WTC11 (cell line): ENCODE measurements at regions not wholly inside any gene's neighbourhood (a gene's known extent, or its start where the extent isn't known, plus 50 kb on each side); places are given as distances from the start of the nearest gene placed in this dataset.

Experiments
- ATAC-seq: fragments of 200-7000 bp; cut with Tn5 transposase; 2 replicates; pipeline ENCODE4 v1.10.0; 2021; ENCODE audit warnings: mild to moderate bottlenecking, moderate library complexity
- CTCF ChIA-PET: fragments of 300-600 bp; sonication (Branson Sonifier 250); formaldehyde crosslinking; loops from one replicate; lab custom pipeline; 2021; ENCODE audit warnings: antibody characterized with exemption; lab: Charles Lee
- POLR2A ChIA-PET: fragments of 350-600 bp; sonication (Branson Sonifier 250); formaldehyde crosslinking; loops from one replicate; lab custom pipeline; 2021; ENCODE audit warnings: antibody characterized with exemption; lab: Charles Lee
- DNase-seq: peaks from one replicate; pipeline ENCODE4 v3.0.0; 2021; ENCODE audit warnings: low spot score
- H3K27ac Mint-ChIP-seq: 2 replicates; pipeline ENCODE4 v1.8.0; 2021; ENCODE audit warnings: mixed read lengths
- H3K27me3 Mint-ChIP-seq: 2 replicates; pipeline ENCODE4 v1.8.0; 2021; ENCODE audit warnings: low read depth, mild to moderate bottlenecking, moderate library complexity, mixed read lengths
- H3K36me3 Mint-ChIP-seq: 2 replicates; pipeline ENCODE4 v1.8.0; 2021; ENCODE audit warnings: mixed read lengths
- H3K4me1 Mint-ChIP-seq: 2 replicates; pipeline ENCODE4 v1.8.0; 2022; ENCODE audit warnings: mixed read lengths
- H3K4me3 Mint-ChIP-seq: 2 replicates; pipeline ENCODE4 v1.8.0; 2021; ENCODE audit warnings: mild to moderate bottlenecking, moderate library complexity, mixed read lengths
- H3K9me3 Mint-ChIP-seq: 2 replicates; pipeline ENCODE4 v1.8.0; 2021; ENCODE audit warnings: mixed read lengths
- ATF2 ChIP-seq: sonication (generic); formaldehyde crosslinking; IDR thresholded peaks from 2 replicates; pipeline ENCODE4 v1.8.1; 2022; ENCODE audit warnings: low read depth, missing genetic modification reagents, borderline replicate concordance
- E2F5 ChIP-seq: sonication (generic); formaldehyde crosslinking; IDR thresholded peaks from 2 replicates; pipeline ENCODE4 v1.8.1; 2022; ENCODE audit warnings: mild to moderate bottlenecking, moderate library complexity, missing genetic modification reagents
- FOXP1 ChIP-seq: sonication (generic); formaldehyde crosslinking; IDR thresholded peaks from 2 replicates; pipeline ENCODE4 v1.8.0; 2022; ENCODE audit warnings: missing genetic modification reagents, mild to moderate bottlenecking, moderate library complexity, borderline replicate concordance
- GABPB1 ChIP-seq: sonication (generic); formaldehyde crosslinking; IDR thresholded peaks from 2 replicates; pipeline ENCODE4 v1.8.1; 2023; ENCODE audit warnings: mild to moderate bottlenecking, missing genetic modification reagents
- HMGA2 ChIP-seq: fragments of 250-450 bp; sonication (Bioruptor Pico); IDR thresholded peaks from 2 replicates; pipeline ENCODE4 v1.4.0; 2021; ENCODE audit warnings: mild to moderate bottlenecking, moderate library complexity
- MYBL2 ChIP-seq: sonication (generic); formaldehyde crosslinking; IDR thresholded peaks from 2 replicates; pipeline ENCODE4 v1.8.1; 2023; ENCODE audit warnings: mild to moderate bottlenecking, moderate library complexity, missing genetic modification reagents
- OVOL2 ChIP-seq: fragments of 250-450 bp; sonication (Bioruptor Pico); IDR thresholded peaks from 2 replicates; pipeline ENCODE4 v1.9.0; 2021; ENCODE audit warnings: mild to moderate bottlenecking, borderline replicate concordance
- PRRX2 ChIP-seq: fragments of 250-450 bp; sonication (Bioruptor Pico); IDR thresholded peaks from 2 replicates; pipeline ENCODE4 v1.8.0; 2021; ENCODE audit warnings: mild to moderate bottlenecking
- ZBTB21 ChIP-seq: sonication (generic); formaldehyde crosslinking; IDR thresholded peaks from 2 replicates; pipeline ENCODE4 v1.8.1; 2023; ENCODE audit warnings: mild to moderate bottlenecking, missing genetic modification reagents, borderline replicate concordance
- ZNF121 ChIP-seq: sonication (generic); formaldehyde crosslinking; IDR thresholded peaks from 2 replicates; pipeline ENCODE4 v1.8.0; 2023; ENCODE audit warnings: missing genetic modification reagents
- ZNF219 ChIP-seq: sonication (generic); formaldehyde crosslinking; IDR thresholded peaks from 2 replicates; pipeline ENCODE4 v1.8.0; 2023; ENCODE audit warnings: missing genetic modification reagents, mild to moderate bottlenecking, borderline replicate concordance
- ZNF423 ChIP-seq: fragments of 250-450 bp; sonication (Bioruptor Pico); IDR thresholded peaks from 2 replicates; pipeline ENCODE4 v2.1.2; 2022; ENCODE audit warnings: mild to moderate bottlenecking, moderate library complexity
- ZNF425 ChIP-seq: fragments of 250-450 bp; sonication (Bioruptor Pico); conservative IDR thresholded peaks from 2 replicates; pipeline ENCODE4 v1.9.0; 2021; ENCODE audit warnings: mild to moderate bottlenecking
- TF ChIP-seq, protein P1 (sequence below): sonication (generic); formaldehyde crosslinking; IDR thresholded peaks from 2 replicates; pipeline ENCODE4 v1.8.0; 2022; ENCODE audit warnings: mild to moderate bottlenecking, missing genetic modification reagents
- TF ChIP-seq, protein P2 (sequence below): sonication (generic); formaldehyde crosslinking; conservative IDR thresholded peaks from 2 replicates; pipeline ENCODE4 v1.8.1; 2023; ENCODE audit warnings: mild to moderate bottlenecking, low read depth, missing genetic modification reagents, moderate library complexity
- TF ChIP-seq, protein P3 (sequence below): fragments of 250-450 bp; sonication (Bioruptor Pico); IDR thresholded peaks from 2 replicates; pipeline ENCODE4 v1.9.0; 2021; ENCODE audit warnings: mild to moderate bottlenecking

- Mint-ChIP-seq H3K9me3 (peaks cover 19% of the 10 kb centered on the region), H3K36me3 (peaks cover 7% of the 10 kb centered on the region; the same call in 1 of the 2 replicates), H3K4me1 (no peaks in the 10 kb centered on the region), H3K4me3 (no peak overlapping the region), H3K27me3 (no peaks in the 10 kb centered on the region), H3K27ac (no peak overlapping the region)
- TF ChIP-seq, protein P1, sequence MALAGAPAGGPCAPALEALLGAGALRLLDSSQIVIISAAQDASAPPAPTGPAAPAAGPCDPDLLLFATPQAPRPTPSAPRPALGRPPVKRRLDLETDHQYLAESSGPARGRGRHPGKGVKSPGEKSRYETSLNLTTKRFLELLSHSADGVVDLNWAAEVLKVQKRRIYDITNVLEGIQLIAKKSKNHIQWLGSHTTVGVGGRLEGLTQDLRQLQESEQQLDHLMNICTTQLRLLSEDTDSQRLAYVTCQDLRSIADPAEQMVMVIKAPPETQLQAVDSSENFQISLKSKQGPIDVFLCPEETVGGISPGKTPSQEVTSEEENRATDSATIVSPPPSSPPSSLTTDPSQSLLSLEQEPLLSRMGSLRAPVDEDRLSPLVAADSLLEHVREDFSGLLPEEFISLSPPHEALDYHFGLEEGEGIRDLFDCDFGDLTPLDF (CRISPR knock-in tag) = no peak
- TF ChIP-seq E2F5 (CRISPR knock-in tag) = no peak
- ATAC-seq (no peak), DNase-seq (no peak)
- ChIA-PET POLR2A (no interaction called here), CTCF (no interaction called here)
Observed at GRCh38 chr4:145381163-145381562, 100.5 kb upstream of the SMAD1 start.

- Mint-ChIP-seq H3K36me3 (peaks cover 11% of the 10 kb centered on the region), H3K4me3 (no peak overlapping the region), H3K9me3 (peaks cover 27% of the 10 kb centered on the region), H3K4me1 (no peaks in the 10 kb centered on the region), H3K27ac (no peak overlapping the region), H3K27me3 (no peaks in the 10 kb centered on the region)
- no peak for ATAC-seq
- DNase-seq = no peak
- POLR2A ChIA-PET = no interaction called here
- CTCF ChIA-PET = no interaction called here
- TF ChIP-seq ATF2 (CRISPR knock-in tag) (no peak), PRRX2 (CRISPR knock-in tag) (no peak), ZNF425 (no peak), GABPB1 (no peak), HMGA2 (CRISPR knock-in tag) (no peak), MYBL2 (CRISPR knock-in tag) (no peak), ZNF423 (CRISPR knock-in tag) (no peak), FOXP1 (CRISPR knock-in tag) (no peak), ZNF121 (no peak), ZNF219 (CRISPR knock-in tag) (no peak), ZBTB21 (CRISPR knock-in tag) (no peak), OVOL2 (no peak)
- TF ChIP-seq, protein P1 (CRISPR knock-in tag) = no peak
- TF ChIP-seq, protein P2, sequence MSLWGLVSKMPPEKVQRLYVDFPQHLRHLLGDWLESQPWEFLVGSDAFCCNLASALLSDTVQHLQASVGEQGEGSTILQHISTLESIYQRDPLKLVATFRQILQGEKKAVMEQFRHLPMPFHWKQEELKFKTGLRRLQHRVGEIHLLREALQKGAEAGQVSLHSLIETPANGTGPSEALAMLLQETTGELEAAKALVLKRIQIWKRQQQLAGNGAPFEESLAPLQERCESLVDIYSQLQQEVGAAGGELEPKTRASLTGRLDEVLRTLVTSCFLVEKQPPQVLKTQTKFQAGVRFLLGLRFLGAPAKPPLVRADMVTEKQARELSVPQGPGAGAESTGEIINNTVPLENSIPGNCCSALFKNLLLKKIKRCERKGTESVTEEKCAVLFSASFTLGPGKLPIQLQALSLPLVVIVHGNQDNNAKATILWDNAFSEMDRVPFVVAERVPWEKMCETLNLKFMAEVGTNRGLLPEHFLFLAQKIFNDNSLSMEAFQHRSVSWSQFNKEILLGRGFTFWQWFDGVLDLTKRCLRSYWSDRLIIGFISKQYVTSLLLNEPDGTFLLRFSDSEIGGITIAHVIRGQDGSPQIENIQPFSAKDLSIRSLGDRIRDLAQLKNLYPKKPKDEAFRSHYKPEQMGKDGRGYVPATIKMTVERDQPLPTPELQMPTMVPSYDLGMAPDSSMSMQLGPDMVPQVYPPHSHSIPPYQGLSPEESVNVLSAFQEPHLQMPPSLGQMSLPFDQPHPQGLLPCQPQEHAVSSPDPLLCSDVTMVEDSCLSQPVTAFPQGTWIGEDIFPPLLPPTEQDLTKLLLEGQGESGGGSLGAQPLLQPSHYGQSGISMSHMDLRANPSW (CRISPR knock-in tag) = no peak
- TF ChIP-seq, protein P3, sequence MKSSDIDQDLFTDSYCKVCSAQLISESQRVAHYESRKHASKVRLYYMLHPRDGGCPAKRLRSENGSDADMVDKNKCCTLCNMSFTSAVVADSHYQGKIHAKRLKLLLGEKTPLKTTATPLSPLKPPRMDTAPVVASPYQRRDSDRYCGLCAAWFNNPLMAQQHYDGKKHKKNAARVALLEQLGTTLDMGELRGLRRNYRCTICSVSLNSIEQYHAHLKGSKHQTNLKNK (CRISPR knock-in tag) = no peak
Observed at GRCh38 chr4:145380123-145380522, 101.5 kb upstream of the SMAD1 start.
